H1 (cell line): ENCODE measurements at regions not wholly inside any gene's neighbourhood (a gene's known extent, or its start where the extent isn't known, plus 50 kb on each side); places are given as distances from the start of the nearest gene placed in this dataset.
A peak's percentile ranks its signal among the peaks of the same experiment; 100 is the strongest.

Experiments
- CTCF ChIA-PET: fragments of 300-600 bp; sonication (Branson Sonifier 250); formaldehyde crosslinking; loops from one replicate; lab custom pipeline; 2021; ENCODE audit not compliant: partially characterized antibody; lab: Charles Lee
- POLR2A ChIA-PET: fragments of 300-600 bp; sonication (Branson Sonifier 250); formaldehyde crosslinking; loops from one replicate; lab custom pipeline; 2021; ENCODE audit warnings: inconsistent platforms; ENCODE audit not compliant: partially characterized antibody; lab: Charles Lee
- DNase-seq, 2 experiments: peaks; one replicate each; pipeline versions ENCODE4 v3.0.0 to v3.0.0-alpha.2; 2010 to 2022; ENCODE audit warnings: low spot score in 2 of 2, low read depth in 1 of 2, mixed read lengths in 1 of 2
- FAIRE-seq: peaks from 2 replicates; lab custom pipeline; 2011; peaks lifted over from hg19 to GRCh38; lab: Jason Lieb, UNC
- H2AFZ ChIP-seq: 2 replicates; pipeline ENCODE4 v1.8.1; 2012; ENCODE audit warnings: low read length, inconsistent platforms
- H2AK5ac ChIP-seq: 2 replicates; pipeline ENCODE4 v1.6.1; 2013; ENCODE audit warnings: low read depth, low read length
- H2BK120ac ChIP-seq: replicated peaks from 2 replicates; pipeline ENCODE3; 2013; ENCODE audit warnings: low read depth, low read length, inconsistent platforms
- H2BK12ac ChIP-seq: 2 replicates; pipeline ENCODE4 v1.6.1; 2013; ENCODE audit warnings: low read depth, low read length
- H2BK15ac ChIP-seq: 2 replicates; pipeline ENCODE4 v1.6.1; 2013; ENCODE audit warnings: low read length
- H2BK20ac ChIP-seq: 2 replicates; pipeline ENCODE4 v1.6.1; 2013; ENCODE audit warnings: low read length
- H2BK5ac ChIP-seq: 2 replicates; pipeline ENCODE4 v1.6.1; 2013; ENCODE audit warnings: low read depth, low read length
- H3K14ac ChIP-seq: 2 replicates; pipeline ENCODE4 v1.6.1; 2013; ENCODE audit warnings: inconsistent platforms; ENCODE audit not compliant: insufficient read length
- H3K18ac ChIP-seq: 2 replicates; pipeline ENCODE4 v1.6.1; 2013; ENCODE audit warnings: low read length; ENCODE audit errors: extremely low read depth
- H3K23ac ChIP-seq: 2 replicates; pipeline ENCODE4 v1.6.1; 2013; ENCODE audit warnings: inconsistent platforms; ENCODE audit not compliant: insufficient read length
- H3K23me2 ChIP-seq: 2 replicates; pipeline ENCODE4 v1.6.1; 2013; ENCODE audit warnings: low read depth, low read length
- H3K27ac ChIP-seq: 2 replicates; pipeline ENCODE4 v1.6.1; 2011; ENCODE audit warnings: low read depth, low read length, inconsistent platforms
- H3K27me3 ChIP-seq, 4 experiments: replicated peaks in 1 of 4; 1 replicate in 1 of 4; 2 replicates in 3 of 4; pipeline versions ENCODE4 v1.6.1 to v1.8.1; 2011 to 2013; ENCODE audit warnings: low read length in 3 of 4, mild to moderate bottlenecking in 3 of 4, inconsistent platforms in 2 of 4, mixed read lengths in 2 of 4, moderate library complexity in 1 of 4; ENCODE audit not compliant: control insufficient read depth in 3 of 4, insufficient read depth in 3 of 4; ENCODE audit errors: extremely low read depth in 1 of 4
- H3K36me3 ChIP-seq, 4 experiments: 2 replicates each; pipeline versions ENCODE4 v1.6.1 to v1.8.1; 2011 to 2013; ENCODE audit warnings: mild to moderate bottlenecking in 4 of 4, low read length in 3 of 4, moderate library complexity in 2 of 4, control low read depth in 1 of 4, inconsistent platforms in 1 of 4; ENCODE audit not compliant: insufficient read depth in 4 of 4, control insufficient read depth in 2 of 4
- H3K4ac ChIP-seq: replicated peaks from 2 replicates; pipeline ENCODE3; 2013; ENCODE audit warnings: low read length, low read depth, mixed read lengths, inconsistent platforms; ENCODE audit not compliant: insufficient read length
- H3K4me1 ChIP-seq, 4 experiments: replicated peaks in 1 of 4; 1 replicate in 1 of 4; 2 replicates in 3 of 4; pipeline versions ENCODE4 v1.6.1 to v1.8.1; 2011 to 2013; ENCODE audit warnings: low read length in 3 of 4, inconsistent platforms in 2 of 4, mixed read lengths in 1 of 4; ENCODE audit not compliant: insufficient read depth in 4 of 4, control insufficient read depth in 3 of 4
- H3K4me2 ChIP-seq, 2 experiments: 2 replicates each; pipeline versions ENCODE4 v1.6.1 to v1.8.1; 2011 to 2013; ENCODE audit warnings: low read depth in 2 of 2, low read length in 2 of 2, control low read depth in 1 of 2, inconsistent platforms in 1 of 2, mild to moderate bottlenecking in 1 of 2; ENCODE audit not compliant: insufficient read depth in 1 of 2
- H3K4me3 ChIP-seq, 4 experiments: fragments of 200-600, 300-600 bp in 1 of 4; sonication (generic), shearing (Covaris generic), sonication (Bioruptor Twin) in 1 of 4; 2 replicates each; pipeline versions ENCODE4 v1.5.1 to v1.8.1; 2011 to 2016; ENCODE audit warnings: low read length in 4 of 4, low read depth in 3 of 4, control low read depth in 2 of 4, inconsistent platforms in 2 of 4, mild to moderate bottlenecking in 2 of 4, mixed read lengths in 1 of 4, moderate library complexity in 1 of 4; ENCODE audit not compliant: insufficient read depth in 2 of 4; ENCODE audit errors: extremely low read depth in 1 of 4
- H3K56ac ChIP-seq: replicated peaks from 2 replicates; pipeline ENCODE3; 2013; ENCODE audit warnings: low read depth, mild to moderate bottlenecking, mixed read lengths, low read length, inconsistent platforms; ENCODE audit not compliant: insufficient read length
- H3K79me1 ChIP-seq: 2 replicates; pipeline ENCODE4 v1.6.1; 2013; ENCODE audit warnings: low read depth, low read length, control low read depth
- H3K79me2 ChIP-seq, 2 experiments: 2 replicates each; pipeline versions ENCODE4 v1.6.1 to v1.8.1; 2012 to 2013; ENCODE audit warnings: low read length in 2 of 2, mild to moderate bottlenecking in 2 of 2, inconsistent platforms in 1 of 2; ENCODE audit not compliant: insufficient read depth in 2 of 2, control insufficient read depth in 1 of 2
- H3K9ac ChIP-seq, 4 experiments: replicated peaks in 1 of 4; 1 replicate in 1 of 4; 2 replicates in 3 of 4; pipeline versions ENCODE4 v1.6.1 to v1.8.1; 2011 to 2013; ENCODE audit warnings: low read depth in 3 of 4, low read length in 3 of 4, control low read depth in 2 of 4, mild to moderate bottlenecking in 2 of 4, moderate library complexity in 2 of 4, inconsistent platforms in 1 of 4; ENCODE audit errors: extremely low read depth in 1 of 4
- H3K9me3 ChIP-seq, 2 experiments: 2 replicates each; pipeline versions ENCODE4 v1.6.1 to v1.8.1; 2012 to 2013; ENCODE audit warnings: mild to moderate bottlenecking in 2 of 2, moderate library complexity in 2 of 2, control low read depth in 1 of 2, inconsistent platforms in 1 of 2, low read depth in 1 of 2, low read length in 1 of 2, mixed read lengths in 1 of 2; ENCODE audit not compliant: insufficient read depth in 2 of 2
- H4K20me1 ChIP-seq, 2 experiments: replicated peaks in 1 of 2; 2 replicates each; pipeline versions ENCODE3 to v1.8.1; 2011 to 2013; ENCODE audit warnings: inconsistent platforms in 2 of 2, low read length in 2 of 2, mild to moderate bottlenecking in 1 of 2; ENCODE audit not compliant: insufficient read depth in 2 of 2, control insufficient read depth in 1 of 2
- H4K5ac ChIP-seq: 2 replicates; pipeline ENCODE4 v1.6.1; 2013; ENCODE audit warnings: low read length, low read depth, mixed read lengths, inconsistent platforms; ENCODE audit not compliant: insufficient read length
- H4K8ac ChIP-seq: 2 replicates; pipeline ENCODE4 v1.8.0; 2013; ENCODE audit warnings: mild to moderate bottlenecking, moderate library complexity, low read length, inconsistent platforms; ENCODE audit not compliant: insufficient read depth; ENCODE audit errors: extremely low read depth
- H4K91ac ChIP-seq: replicated peaks from 2 replicates; pipeline ENCODE3; 2013; ENCODE audit warnings: low read length, mixed read lengths, inconsistent platforms; ENCODE audit not compliant: insufficient read length
- RFX5 ChIP-seq: IDR thresholded peaks from 2 replicates; pipeline ENCODE4 v1.6.1; 2011; ENCODE audit warnings: low read depth, low read length, improper control_type of control experiment, borderline replicate concordance
- YY1 ChIP-seq: IDR thresholded peaks from 2 replicates; pipeline ENCODE4 v1.6.1; 2011; ENCODE audit warnings: low read depth, mild to moderate bottlenecking, low read length
- WGBS, 2 experiments: shearing (Covaris generic) in 1 of 2; methylation state at CpG; one replicate each; pipeline versions ENCODE4 v1.1.6 to v1.1.7; 2013 to 2015; ENCODE audit warnings: low lambda C conversion rate in 2 of 2, mixed read lengths in 2 of 2, inconsistent platforms in 1 of 2, low coverage in 1 of 2, missing lambda C conversion rate in 1 of 2; ENCODE audit not compliant: insufficient replicate concordance in 2 of 2, insufficient coverage in 1 of 2, insufficient read length in 1 of 2; ENCODE audit errors: extremely low coverage in 1 of 2, missing lambda C conversion rate in 1 of 2; 5-methylcytosine and 5-hydroxymethylcytosine counted together

GRCh38 chr10:113993489-113993991, 50.1 kb upstream of the ADRB1 start:
- no peak overlapping the region for H2BK12ac ChIP-seq
- no peak overlapping the region for H3K4ac ChIP-seq
- H3K18ac ChIP-seq = no peak overlapping the region
- no peak overlapping the region for H2BK120ac ChIP-seq
- no peaks in the 10 kb centered on the region; the same call in 1 of the 2 replicates for H3K79me1 ChIP-seq
- WGBS, 2 experiments = 91% methylated on average over 3 of the region's 3 CpGs; no CpG with 5 or more reads in 1 of the 2 experiments
- H2BK15ac ChIP-seq = no peak overlapping the region
- H3K4me1 ChIP-seq = no peaks in the 10 kb centered on the region
- no peaks in the 10 kb centered on the region for H3K9me3 ChIP-seq
- no peak overlapping the region for H3K4me2 ChIP-seq
- no peaks in the 10 kb centered on the region for H4K20me1 ChIP-seq
- H3K27me3 ChIP-seq = no peaks in the 10 kb centered on the region
- no peak overlapping the region for H4K91ac ChIP-seq
- H2AK5ac ChIP-seq = no peak overlapping the region
- H2AFZ ChIP-seq = no peak overlapping the region
- no peak overlapping the region for H3K23ac ChIP-seq
- no peaks in the 10 kb centered on the region for H3K79me2 ChIP-seq
- H3K27ac ChIP-seq = no peak overlapping the region
- no peak overlapping the region for H3K14ac ChIP-seq
- H2BK5ac ChIP-seq = no peak overlapping the region
- POLR2A ChIA-PET = no interaction called here
- H3K9ac ChIP-seq = no peak overlapping the region
- no peak overlapping the region for H4K8ac ChIP-seq
- FAIRE-seq = no peak
- H3K23me2 ChIP-seq = no peaks in the 10 kb centered on the region
- TF ChIP-seq YY1 = no peak
- peak; percentile 43; the same call in 1 of the 2 replicates for TF ChIP-seq RFX5
- no peak overlapping the region for H3K56ac ChIP-seq
- H4K5ac ChIP-seq = no peak overlapping the region
- no peak for DNase-seq
- CTCF ChIA-PET = interaction anchor here (2.6 to 2.7 kb wide), 2 partner anchors 10 to 13 kb away, joined by 8 to 11 read pairs; no protein-coding TSS in a partner anchor
- no peak overlapping the region for H2BK20ac ChIP-seq
- H3K4me3 ChIP-seq = no peak overlapping the region
- no peaks in the 10 kb centered on the region for H3K36me3 ChIP-seq
